GM21360 (cell line): ENCODE measurements at regions not wholly inside any gene's neighbourhood (a gene's known extent, or its start where the extent isn't known, plus 50 kb on each side); places are given as distances from the start of the nearest gene placed in this dataset.
"Not testable (repeated sequence)": the region's sequence is repeated elsewhere in the genome, so short reads cannot be mapped to it uniquely, and the experiment has no call there.

Experiments
- ATAC-seq: cut with Tn5 transposase; IDR thresholded peaks from one replicate; pipeline ENCODE4 v1.9.1; 2021; ENCODE audit warnings: mild to moderate bottlenecking, moderate library complexity; ENCODE audit not compliant: unreplicated experiment

- no peak for ATAC-seq
These were observed 51.8 kb upstream of the AGR3 start for GRCh38 chr7:16933296-16934279.

- ATAC-seq = no peak
These were observed 53.0 kb upstream of the AGR3 start for GRCh38 chr7:16934722-16935340.

DNA sequence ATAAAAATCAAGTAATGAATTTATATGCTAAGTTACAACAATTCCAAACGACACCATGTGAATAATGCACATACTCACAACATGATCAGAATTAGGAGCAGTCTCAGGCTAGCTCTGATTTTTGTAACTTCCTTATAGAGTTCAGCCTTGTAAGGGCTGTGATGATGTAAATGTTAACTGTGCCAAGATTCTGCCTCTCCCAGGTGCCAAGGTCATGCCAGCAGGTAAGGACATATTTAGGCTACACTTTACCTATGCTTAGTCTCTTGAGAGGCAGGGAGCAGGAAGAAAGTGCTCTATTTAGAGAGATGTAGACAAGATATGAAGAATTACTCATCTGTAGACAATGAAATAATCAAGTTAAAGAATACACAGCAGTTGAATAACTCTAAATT lies 53.6 kb upstream of the AGR3 start:
- no peak for ATAC-seq

DNA sequence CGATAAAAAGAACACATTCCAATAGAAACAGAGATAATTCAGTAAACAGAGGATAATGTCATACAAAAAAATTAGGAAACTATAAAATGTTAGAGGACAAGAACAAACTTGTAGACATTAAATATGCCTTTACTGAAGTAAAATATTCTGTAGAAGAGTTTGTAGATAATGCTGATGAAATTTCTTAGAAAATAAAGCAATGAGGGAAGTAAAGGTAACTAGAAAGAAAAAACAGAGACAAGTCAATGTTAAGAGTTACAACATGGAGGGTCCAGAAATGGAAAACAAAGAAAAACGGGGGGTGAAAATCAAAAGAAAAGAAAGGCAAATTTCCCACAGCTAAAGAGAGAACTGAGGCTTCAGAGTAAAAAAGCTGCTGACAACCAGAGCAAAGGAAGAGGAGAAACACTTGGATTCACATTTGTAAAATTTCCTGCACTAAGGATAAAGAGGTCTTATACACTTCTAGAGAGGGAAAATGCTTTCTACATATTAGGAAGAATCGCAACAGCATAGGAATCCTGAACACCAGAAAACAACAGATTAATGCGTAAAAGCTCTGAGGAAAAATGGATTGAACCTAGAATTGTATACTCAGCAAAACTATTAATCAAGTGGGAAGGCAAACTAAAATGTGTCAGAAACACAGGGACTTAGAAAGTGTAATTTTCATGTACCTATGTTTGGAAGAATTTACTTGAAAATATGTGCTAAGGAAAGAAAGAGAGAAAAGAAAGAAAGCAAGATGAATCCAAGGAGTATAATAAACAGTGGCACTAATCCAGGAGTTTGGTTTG lies 55.0 kb upstream of the AGR3 start:
- ATAC-seq = no peak

DNA sequence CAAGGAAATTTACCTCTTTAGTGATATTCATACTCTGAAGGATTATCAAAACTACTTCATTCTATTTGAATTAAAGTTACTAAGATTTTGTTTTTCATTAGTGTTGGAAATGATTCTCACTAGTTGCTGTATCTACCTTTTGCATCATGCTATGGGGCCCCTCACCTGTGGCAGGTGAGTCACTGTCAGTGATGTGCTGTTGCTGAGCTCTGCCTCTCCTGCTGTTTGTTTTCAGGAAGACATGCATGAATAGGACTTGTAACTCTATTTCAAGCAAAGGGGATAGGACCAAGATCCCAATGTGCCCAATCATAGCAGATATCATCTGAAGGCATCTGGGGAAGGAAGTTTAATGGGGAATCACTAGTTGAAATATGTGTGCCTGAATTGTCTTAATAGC lies 57.4 kb upstream of the AGR3 start:
- ATAC-seq = no peak

GRCh38 chr7:16940776-16941175 lies 59.0 kb upstream of the AGR3 start:
- no peak for ATAC-seq

- ATAC-seq = no peak
These were observed 61.2 kb upstream of the AGR3 start for GRCh38 chr7:16942929-16943509.

GRCh38 chr7:16944936-16945335 lies 63.2 kb upstream of the AGR3 start:
- no peak for ATAC-seq

- no peak for ATAC-seq
These were observed 63.6 kb upstream of the AGR3 start for GRCh38 chr7:16945372-16945771.

DNA sequence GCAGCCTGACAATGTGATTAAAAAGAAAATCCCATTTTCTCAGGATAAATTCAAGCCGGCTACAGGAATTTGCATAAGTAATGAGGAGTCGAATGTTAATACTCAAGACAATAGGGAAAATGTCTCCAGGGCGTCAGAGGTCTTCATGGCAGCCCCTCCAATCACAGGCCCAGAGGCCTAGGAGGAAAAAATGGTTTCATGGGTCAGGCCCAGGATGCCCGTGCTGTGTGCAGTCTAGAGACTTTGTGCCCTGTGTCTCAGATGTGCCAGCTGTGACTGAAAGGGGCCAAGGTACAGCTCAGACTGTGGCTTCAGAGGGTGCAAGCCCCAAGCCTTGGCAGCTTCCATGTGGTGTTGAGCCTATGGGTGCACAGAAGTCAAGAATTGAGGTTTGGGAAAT lies 66.3 kb upstream of the AGR3 start:
- ATAC-seq = not testable (repeated sequence)

DNA sequence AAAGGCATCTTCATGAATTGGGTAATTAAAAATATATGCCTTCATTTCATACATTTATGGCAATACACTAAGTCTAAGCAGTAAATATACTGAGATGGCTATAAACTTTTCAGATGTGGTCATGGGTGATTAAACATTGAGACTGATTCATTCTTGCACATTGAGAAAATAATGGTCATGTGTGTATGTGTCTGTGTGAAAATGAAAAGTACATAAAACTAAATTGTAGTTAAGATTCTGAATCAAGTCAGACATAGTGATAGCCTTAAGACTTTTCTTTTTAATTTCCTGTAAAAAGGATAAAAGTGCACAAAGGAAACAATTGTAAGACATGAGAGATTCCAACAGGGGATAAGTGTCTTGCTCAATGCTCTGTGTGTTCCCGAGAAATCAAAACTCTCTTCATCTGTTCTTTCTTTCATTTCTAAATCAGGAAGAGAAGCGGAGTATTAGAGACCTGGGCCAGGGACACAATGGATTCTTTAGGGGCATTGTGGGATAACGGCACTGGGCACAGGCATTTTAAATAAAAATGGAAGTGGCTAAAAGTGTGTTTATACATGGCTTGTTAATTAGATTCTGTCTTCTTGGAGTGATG lies 69.8 kb upstream of the AGR3 start:
- ATAC-seq = no peak

GRCh38 chr7:16954321-16954720 lies 72.5 kb upstream of the AGR3 start:
- ATAC-seq = no peak

DNA sequence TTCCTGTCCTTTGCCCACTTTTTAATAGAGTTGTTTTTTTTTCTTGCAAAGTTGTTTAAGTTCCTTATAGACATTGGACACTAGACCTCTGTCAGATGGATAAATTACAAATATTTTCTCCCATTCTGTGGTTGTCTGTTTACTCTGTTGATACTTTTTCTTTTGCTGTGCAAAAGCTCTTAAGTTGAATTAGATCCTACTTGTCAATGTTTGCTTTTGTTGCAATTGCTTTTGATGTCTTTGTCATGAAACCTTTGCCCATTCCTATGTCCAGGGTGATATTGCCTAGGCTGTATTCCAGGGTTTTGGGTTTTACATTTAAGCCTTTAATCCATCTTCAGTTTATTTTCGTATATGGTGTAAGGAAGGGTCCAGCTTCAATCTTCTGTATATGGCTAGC lies 76.9 kb upstream of the AGR3 start:
- ATAC-seq = no peak

GRCh38 chr7:16960337-16960965 lies 78.7 kb upstream of the AGR3 start:
- ATAC-seq = no peak

GRCh38 chr7:16961641-16962040 lies 79.9 kb upstream of the AGR3 start:
- no peak for ATAC-seq

- ATAC-seq = no peak
These were observed 81.3 kb upstream of the AGR3 start for GRCh38 chr7:16963044-16963443.

- ATAC-seq = not testable (repeated sequence)
These were observed 83.9 kb upstream of the AGR3 start for GRCh38 chr7:16965697-16966096.

GRCh38 chr7:16967300-16967811 lies 85.6 kb upstream of the AGR3 start:
- ATAC-seq = no peak

GRCh38 chr7:16970732-16971482 lies 89.1 kb upstream of the AGR3 start:
- no peak for ATAC-seq
